ENCODE measurements at regions not wholly inside any gene's neighbourhood (a gene's known extent, or its start where the extent isn't known, plus 50 kb on each side); places are given as distances from the start of the nearest gene placed in this dataset.

GRCh38 chr1:47627471-47628370 lies 189.9 kb downstream of the FOXD2 start:
- H3K79me2 ChIP-seq (ENCODE audit: control insufficient read depth, insufficient read depth, low read length), result no peaks in the 10 kb centered on the region
- H3K27ac ChIP-seq (ENCODE audit: control insufficient read depth, insufficient read depth, low read length), result no peak overlapping the region
- TF ChIP-seq, protein P1, sequence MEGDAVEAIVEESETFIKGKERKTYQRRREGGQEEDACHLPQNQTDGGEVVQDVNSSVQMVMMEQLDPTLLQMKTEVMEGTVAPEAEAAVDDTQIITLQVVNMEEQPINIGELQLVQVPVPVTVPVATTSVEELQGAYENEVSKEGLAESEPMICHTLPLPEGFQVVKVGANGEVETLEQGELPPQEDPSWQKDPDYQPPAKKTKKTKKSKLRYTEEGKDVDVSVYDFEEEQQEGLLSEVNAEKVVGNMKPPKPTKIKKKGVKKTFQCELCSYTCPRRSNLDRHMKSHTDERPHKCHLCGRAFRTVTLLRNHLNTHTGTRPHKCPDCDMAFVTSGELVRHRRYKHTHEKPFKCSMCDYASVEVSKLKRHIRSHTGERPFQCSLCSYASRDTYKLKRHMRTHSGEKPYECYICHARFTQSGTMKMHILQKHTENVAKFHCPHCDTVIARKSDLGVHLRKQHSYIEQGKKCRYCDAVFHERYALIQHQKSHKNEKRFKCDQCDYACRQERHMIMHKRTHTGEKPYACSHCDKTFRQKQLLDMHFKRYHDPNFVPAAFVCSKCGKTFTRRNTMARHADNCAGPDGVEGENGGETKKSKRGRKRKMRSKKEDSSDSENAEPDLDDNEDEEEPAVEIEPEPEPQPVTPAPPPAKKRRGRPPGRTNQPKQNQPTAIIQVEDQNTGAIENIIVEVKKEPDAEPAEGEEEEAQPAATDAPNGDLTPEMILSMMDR (optimal IDR thresholded peaks at IDR 0.05 in 1 of 3, IDR thresholded peaks at IDR 0.05 in 1 of 3, conservative IDR thresholded peaks at IDR 0.05 in 1 of 3; ENCODE audit: extremely low read depth in 1 of 3, insufficient read depth in 2 of 3, low read length in 3 of 3), result no peak
- TF ChIP-seq EZH2 (IDR thresholded peaks at IDR 0.05; ENCODE audit: low read length), result no peak
- H3K36me3 ChIP-seq (ENCODE audit: control insufficient read depth in 2 of 2, extremely low read depth in 1 of 2, insufficient read depth in 2 of 2, low read length in 2 of 2), result no peaks in the 10 kb centered on the region
- FAIRE-seq (no peak), DNase-seq (ENCODE audit: low read depth, low spot score) (no peak)
- no peaks in the 10 kb centered on the region for H3K9me1 ChIP-seq (ENCODE audit: control insufficient read depth, extremely low read depth, insufficient read depth, low read length)
- peaks cover 4% of the 10 kb centered on the region for H3K27me3 ChIP-seq (ENCODE audit: control insufficient read depth, extremely low read depth, insufficient read depth, low read length)
- dilution Hi-C loops (cut with MboI; ENCODE audit: extremely low pct_ligation_motif_present, low sequenced_read_pairs), result no loop called here
- H3K4me3 ChIP-seq (ENCODE audit: control insufficient read depth in 2 of 3, extremely low read depth in 1 of 3, insufficient read depth in 2 of 3, low read depth in 1 of 3, low read length in 3 of 3), result no peak overlapping the region
- H3K4me1 ChIP-seq (ENCODE audit: control insufficient read depth, extremely low read depth, insufficient read depth, low read length), result no peaks in the 10 kb centered on the region
- H3K9ac ChIP-seq (ENCODE audit: control insufficient read depth, extremely low read depth, insufficient read depth, low read length), result no peak overlapping the region
- H3K4me2 ChIP-seq (ENCODE audit: control insufficient read depth, extremely low read depth, insufficient read depth, low read depth, low read length), result no peak overlapping the region
- no peak overlapping the region for H2AFZ ChIP-seq (ENCODE audit: control insufficient read depth, low read length)
- no peaks in the 10 kb centered on the region for H3K9me3 ChIP-seq (ENCODE audit: control insufficient read depth, low read depth, low read length)
- no peaks in the 10 kb centered on the region for H4K20me1 ChIP-seq (ENCODE audit: control insufficient read depth, extremely low read depth, insufficient read depth, low read length)

DNA sequence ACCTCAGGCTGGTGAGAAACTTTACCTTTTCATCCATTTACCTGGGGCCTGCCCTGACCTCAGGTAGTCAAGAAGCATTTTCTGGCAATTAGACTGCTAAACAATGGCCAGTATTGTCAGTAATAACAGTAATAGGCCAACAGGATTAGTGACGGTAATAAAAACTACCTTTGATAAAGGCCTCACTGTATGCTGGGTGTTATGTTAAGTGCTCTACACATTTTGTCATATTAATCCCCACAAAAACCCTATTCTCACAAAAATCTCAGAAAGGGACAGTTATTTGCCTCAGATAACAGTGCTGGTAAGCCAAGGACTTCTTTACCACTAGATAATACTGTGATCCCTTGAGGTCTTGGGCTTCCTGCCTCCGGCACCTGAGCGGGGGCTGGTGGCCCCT lies 191.4 kb downstream of the FOXD2 start:
- no peak for DNase-seq (ENCODE audit: low read depth, low spot score)
- Histone ChIP-seq H3K4me1 (ENCODE audit: control insufficient read depth, extremely low read depth, insufficient read depth, low read length) (no peaks in the 10 kb centered on the region), H3K27ac (ENCODE audit: control insufficient read depth, insufficient read depth, low read length) (no peak overlapping the region), H3K4me2 (ENCODE audit: control insufficient read depth, extremely low read depth, insufficient read depth, low read depth, low read length) (no peak overlapping the region), H2AFZ (ENCODE audit: control insufficient read depth, low read length) (no peak overlapping the region), H4K20me1 (ENCODE audit: control insufficient read depth, extremely low read depth, insufficient read depth, low read length) (no peaks in the 10 kb centered on the region), H3K9me3 (ENCODE audit: control insufficient read depth, low read depth, low read length) (no peaks in the 10 kb centered on the region), H3K79me2 (ENCODE audit: control insufficient read depth, insufficient read depth, low read length) (no peaks in the 10 kb centered on the region), H3K9me1 (ENCODE audit: control insufficient read depth, extremely low read depth, insufficient read depth, low read length) (no peaks in the 10 kb centered on the region), H3K27me3 (ENCODE audit: control insufficient read depth, extremely low read depth, insufficient read depth, low read length) (peaks cover 12% of the 10 kb centered on the region), H3K36me3 (ENCODE audit: control insufficient read depth in 2 of 2, extremely low read depth in 1 of 2, insufficient read depth in 2 of 2, low read length in 2 of 2) (no peaks in the 10 kb centered on the region), H3K4me3 (ENCODE audit: control insufficient read depth in 2 of 3, extremely low read depth in 1 of 3, insufficient read depth in 2 of 3, low read depth in 1 of 3, low read length in 3 of 3) (no peak overlapping the region), H3K9ac (ENCODE audit: control insufficient read depth, extremely low read depth, insufficient read depth, low read length) (no peak overlapping the region)
- no peak for FAIRE-seq
- dilution Hi-C loops (cut with MboI; ENCODE audit: extremely low pct_ligation_motif_present, low sequenced_read_pairs), result no loop called here
- no peak for TF ChIP-seq EZH2 (IDR thresholded peaks at IDR 0.05; ENCODE audit: low read length)
- TF ChIP-seq, protein P1 (optimal IDR thresholded peaks at IDR 0.05 in 1 of 3, IDR thresholded peaks at IDR 0.05 in 1 of 3, conservative IDR thresholded peaks at IDR 0.05 in 1 of 3; ENCODE audit: extremely low read depth in 1 of 3, insufficient read depth in 2 of 3, low read length in 3 of 3), result no peak
